ENCODE measurements at regions not wholly inside any gene's neighbourhood (a gene's known extent, or its start where the extent isn't known, plus 50 kb on each side); places are given as distances from the start of the nearest gene placed in this dataset.

DNA sequence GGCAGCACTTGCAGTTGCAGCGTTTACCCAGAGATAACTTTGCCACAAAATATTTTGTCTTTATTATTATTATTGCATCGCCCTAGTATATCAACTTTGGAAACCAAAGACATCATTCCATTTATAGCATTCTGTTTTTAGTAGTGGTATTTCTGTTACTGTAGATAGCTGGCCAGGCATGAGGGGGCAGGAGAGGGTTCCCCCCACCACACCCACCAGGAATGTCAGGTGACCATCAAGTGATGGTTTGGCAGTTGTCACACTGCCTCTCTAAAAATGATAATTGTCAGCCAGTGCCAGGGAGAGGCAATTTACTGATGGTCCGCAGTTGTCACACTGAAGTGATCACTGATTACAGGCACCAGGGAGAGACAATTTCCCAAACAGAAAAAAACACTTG is 135.6 kb downstream of the TSEN15 start:
- CTCF ChIA-PET, result interaction anchor here (1.3 kb wide), 2 partner anchors 15 to 68 kb away, joined by 3 read pairs; no protein-coding TSS in a partner anchor
- DNase-seq (ENCODE audit: low read depth, low spot score), result no peak
- no peak overlapping the region for H3K4me3 ChIP-seq (ENCODE audit: low read depth, low read length)
- TF ChIP-seq CTCF (IDR thresholded peaks at IDR 0.05; ENCODE audit: insufficient read depth, low read length, missing control alignments), result no peak
- POLR2A ChIA-PET, result no interaction called here

DNA sequence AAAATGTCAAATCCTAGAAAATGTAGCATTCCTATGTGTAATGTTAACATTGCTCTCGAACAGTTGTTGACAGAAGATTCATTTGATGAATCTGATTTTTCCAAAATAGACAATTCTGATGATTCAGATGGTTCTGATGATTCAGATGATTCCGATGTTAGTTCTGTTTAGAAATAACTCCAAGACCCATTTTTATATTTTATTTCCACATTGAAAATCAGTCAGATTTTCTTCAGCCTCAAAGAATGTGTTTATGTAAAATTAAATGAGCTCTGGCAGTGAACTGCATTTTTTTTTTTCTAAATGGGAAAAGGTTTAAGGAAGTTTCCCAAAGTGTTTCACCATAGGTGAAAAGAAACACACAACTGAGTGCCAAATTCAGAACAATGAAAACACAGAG is 136.5 kb downstream of the TSEN15 start:
- TF ChIP-seq CTCF (IDR thresholded peaks at IDR 0.05; ENCODE audit: insufficient read depth, low read length, missing control alignments), result no peak
- DNase-seq (ENCODE audit: low read depth, low spot score), result no peak
- ChIA-PET CTCF (interaction anchor here (1.2 to 1.3 kb wide), 2 partner anchors 34 to 67 kb away, joined by 3 to 5 read pairs; no protein-coding TSS in a partner anchor), POLR2A (no interaction called here)
- H3K4me3 ChIP-seq (ENCODE audit: low read depth, low read length), result no peak overlapping the region

- ChIA-PET POLR2A (no interaction called here), CTCF (interaction anchor here (1.2 kb wide), 2 partner anchors 33 to 503 kb away, joined by 3 to 5 read pairs; no protein-coding TSS in a partner anchor)
- TF ChIP-seq CTCF (IDR thresholded peaks at IDR 0.05; ENCODE audit: insufficient read depth, low read length, missing control alignments), result no peak
- no peak for DNase-seq (ENCODE audit: low read depth, low spot score)
- no peak overlapping the region for H3K4me3 ChIP-seq (ENCODE audit: low read depth, low read length)
Observed at GRCh38 chr1:184189361-184189760, 137.8 kb downstream of the TSEN15 start.

DNA sequence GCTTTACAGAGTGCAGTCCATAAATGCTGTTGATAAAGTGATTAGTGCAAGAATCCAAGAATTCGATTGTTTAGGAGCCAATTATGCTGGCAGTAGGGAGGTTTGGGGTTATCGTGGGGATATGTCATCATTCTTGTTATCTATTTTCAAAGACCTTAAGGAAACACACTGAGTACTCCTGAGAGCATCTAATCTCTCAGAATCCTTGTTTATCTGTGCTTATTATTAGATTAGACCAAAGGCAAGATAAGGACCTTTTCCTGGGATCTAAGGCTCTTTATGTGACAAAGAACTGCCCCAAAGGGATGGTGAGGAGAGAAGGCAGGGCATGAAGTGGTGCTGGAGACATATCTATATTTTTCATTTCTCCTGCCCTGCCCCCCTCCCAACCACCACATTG is 139.1 kb downstream of the TSEN15 start:
- no peak for TF ChIP-seq CTCF (IDR thresholded peaks at IDR 0.05; ENCODE audit: insufficient read depth, low read length, missing control alignments)
- no peak overlapping the region for H3K4me3 ChIP-seq (ENCODE audit: low read depth, low read length)
- ChIA-PET POLR2A (no interaction called here), CTCF (interaction anchor here (1.4 kb wide), 1 partner anchor 32 kb away, joined by 5 read pairs; no protein-coding TSS in a partner anchor)
- no peak for DNase-seq (ENCODE audit: low read depth, low spot score)

- DNase-seq (ENCODE audit: low read depth, low spot score), result peak; percentile 57
- TF ChIP-seq CTCF (IDR thresholded peaks at IDR 0.05; ENCODE audit: insufficient read depth, low read length, missing control alignments), result no peak
- no peak overlapping the region for H3K4me3 ChIP-seq (ENCODE audit: low read depth, low read length)
- ChIA-PET CTCF (interaction anchor here (1.4 kb wide), 2 partner anchors 9 to 31 kb away, joined by 4 to 5 read pairs; no protein-coding TSS in a partner anchor), POLR2A (no interaction called here)
Observed at GRCh38 chr1:184191181-184191621, 139.7 kb downstream of the TSEN15 start.

DNA sequence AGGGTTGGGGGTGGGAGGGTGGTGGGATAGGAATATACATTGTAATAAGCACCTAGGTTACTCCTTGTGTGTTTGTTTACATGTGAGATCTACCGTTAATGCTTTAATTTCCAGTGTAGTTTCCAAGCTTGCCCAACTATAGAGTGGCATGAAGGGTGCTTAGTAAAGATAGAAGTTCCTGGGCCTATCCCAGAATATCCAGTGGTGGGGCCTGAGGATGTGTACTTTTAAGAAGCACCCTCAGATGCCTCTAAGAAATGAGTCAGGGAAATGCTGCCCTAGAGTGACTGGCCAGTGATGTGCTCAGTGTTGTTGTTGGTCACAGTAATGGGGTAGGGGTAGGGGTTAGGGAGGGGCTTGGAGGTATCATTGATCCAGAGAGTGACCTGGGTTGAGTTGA is 141.3 kb downstream of the TSEN15 start:
- DNase-seq (ENCODE audit: low read depth, low spot score), result no peak
- H3K4me3 ChIP-seq (ENCODE audit: low read depth, low read length), result no peak overlapping the region
- ChIA-PET POLR2A (no interaction called here), CTCF (interaction anchor here (1.1 to 1.4 kb wide), 3 partner anchors 8 to 30 kb away, joined by 3 to 4 read pairs (median 4); no protein-coding TSS in a partner anchor)
- no peak for TF ChIP-seq CTCF (IDR thresholded peaks at IDR 0.05; ENCODE audit: insufficient read depth, low read length, missing control alignments)
